ENCODE measurements at regions not wholly inside any gene's neighbourhood (a gene's known extent, or its start where the extent isn't known, plus 50 kb on each side); places are given as distances from the start of the nearest gene placed in this dataset.

- TF ChIP-seq CTCF (conservative IDR thresholded peaks at IDR 0.05; ENCODE audit: low read depth, low read length) (no peak), POLR2A (IDR thresholded peaks at IDR 0.05; ENCODE audit: low read depth, low read length) (no peak)
- TF ChIP-seq, protein P1, sequence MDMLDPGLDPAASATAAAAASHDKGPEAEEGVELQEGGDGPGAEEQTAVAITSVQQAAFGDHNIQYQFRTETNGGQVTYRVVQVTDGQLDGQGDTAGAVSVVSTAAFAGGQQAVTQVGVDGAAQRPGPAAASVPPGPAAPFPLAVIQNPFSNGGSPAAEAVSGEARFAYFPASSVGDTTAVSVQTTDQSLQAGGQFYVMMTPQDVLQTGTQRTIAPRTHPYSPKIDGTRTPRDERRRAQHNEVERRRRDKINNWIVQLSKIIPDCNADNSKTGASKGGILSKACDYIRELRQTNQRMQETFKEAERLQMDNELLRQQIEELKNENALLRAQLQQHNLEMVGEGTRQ (IDR thresholded peaks at IDR 0.05; ENCODE audit: low read depth, low read length), result no peak
These were observed 93.8 kb downstream of the GLRX3 start for GRCh38 chr10:130230036-130230435.
